ENCODE measurements at regions not wholly inside any gene's neighbourhood (a gene's known extent, or its start where the extent isn't known, plus 50 kb on each side); places are given as distances from the start of the nearest gene placed in this dataset.

GRCh38 chr2:156753766-156754165 lies 317.6 kb downstream of the GPD2 start:
- Histone ChIP-seq H3K27ac (no peak overlapping the region), H3K4me1 (no peaks in the 10 kb centered on the region), H3K36me3 (no peaks in the 10 kb centered on the region), H3K27me3 (no peaks in the 10 kb centered on the region), H3K9me3 (no peaks in the 10 kb centered on the region), H3K4me3 (no peak overlapping the region)
- intact Hi-C loops (cut with DNase I; ENCODE audit: low total_unique reads), result no loop called here
- TF ChIP-seq CTCF (IDR thresholded peaks at IDR 0.05), result no peak
- no peak for TF ChIP-seq POLR2A (IDR thresholded peaks at IDR 0.05)
- no peak for DNase-seq

- no peaks in the 10 kb centered on the region for H3K36me3 ChIP-seq
- TF ChIP-seq CTCF (IDR thresholded peaks at IDR 0.05), result no peak
- TF ChIP-seq POLR2A (IDR thresholded peaks at IDR 0.05), result no peak
Observed at GRCh38 chr2:156756516-156756915, 320.3 kb downstream of the GPD2 start.

GRCh38 chr2:156763174-156763573 lies 327.0 kb downstream of the GPD2 start:
- no peak overlapping the region for H3K27ac ChIP-seq
- TF ChIP-seq CTCF (IDR thresholded peaks at IDR 0.05), result no peak
- no peak for TF ChIP-seq POLR2A (IDR thresholded peaks at IDR 0.05)
- H3K4me1 ChIP-seq, result no peaks in the 10 kb centered on the region
- no peaks in the 10 kb centered on the region for H3K27me3 ChIP-seq
- no peak for DNase-seq
- H3K4me3 ChIP-seq, result no peak overlapping the region
- H3K36me3 ChIP-seq, result peaks cover 0 to 4% of the 10 kb centered on the region in 2 donors
- intact Hi-C loops (cut with DNase I; ENCODE audit: low total_unique reads), result no loop called here
- H3K9me3 ChIP-seq, result no peaks in the 10 kb centered on the region

More at GRCh38 chr2:156756516-156756915, 320.3 kb downstream of the GPD2 start:
- Histone ChIP-seq H3K27ac (no peak overlapping the region), H3K4me1 (no peaks in the 10 kb centered on the region), H3K27me3 (no peaks in the 10 kb centered on the region), H3K4me3 (no peak overlapping the region), H3K9me3 (no peaks in the 10 kb centered on the region)
- no peak for DNase-seq
- intact Hi-C loops (cut with DNase I; ENCODE audit: low total_unique reads), result no loop called here

- Histone ChIP-seq H3K4me1 (no peaks in the 10 kb centered on the region), H3K27ac (no peak overlapping the region), H3K36me3 (peaks cover 0 to 4% of the 10 kb centered on the region in 2 donors), H3K27me3 (no peaks in the 10 kb centered on the region), H3K9me3 (no peaks in the 10 kb centered on the region), H3K4me3 (no peak overlapping the region)
- intact Hi-C loops (cut with DNase I; ENCODE audit: low total_unique reads), result no loop called here
- TF ChIP-seq POLR2A (IDR thresholded peaks at IDR 0.05) (no peak), CTCF (IDR thresholded peaks at IDR 0.05) (no peak)
- no peak for DNase-seq
Observed at GRCh38 chr2:156765043-156765442, 328.9 kb downstream of the GPD2 start.

GRCh38 chr2:156765450-156765849 lies 329.3 kb downstream of the GPD2 start:
- no peak overlapping the region for H3K4me3 ChIP-seq
- H3K27me3 ChIP-seq, result no peaks in the 10 kb centered on the region
- intact Hi-C loops (cut with DNase I; ENCODE audit: low total_unique reads), result no loop called here
- no peak for TF ChIP-seq POLR2A (IDR thresholded peaks at IDR 0.05)
- TF ChIP-seq CTCF (IDR thresholded peaks at IDR 0.05), result no peak
- H3K36me3 ChIP-seq, result peaks cover 0 to 4% of the 10 kb centered on the region in 2 donors
- no peak overlapping the region for H3K27ac ChIP-seq
- DNase-seq, result no peak
- H3K9me3 ChIP-seq, result no peaks in the 10 kb centered on the region
- no peaks in the 10 kb centered on the region for H3K4me1 ChIP-seq

All from uterus (tissue), 3 donors.